Activated effector memory CD4-positive, alpha-beta T cell treated with anti-CD3 and anti-CD28 coated beads, Interleukin-2, amount 50 U/mL, for 16 hours (primary cell): ENCODE measurements at regions not wholly inside any gene's neighbourhood (a gene's known extent, or its start where the extent isn't known, plus 50 kb on each side); places are given as distances from the start of the nearest gene placed in this dataset.

Source experiments
- DNase-seq: peaks from one replicate; pipeline ENCODE4 v3.0.0-alpha.2; 2020

- no peak for DNase-seq
These were observed 279.4 kb upstream of the WWC1 start for GRCh38 chr5:168012006-168012405.

- DNase-seq = no peak
These were observed 277.9 kb upstream of the WWC1 start for GRCh38 chr5:168013546-168013945.

- no peak for DNase-seq
These were observed 276.9 kb upstream of the WWC1 start for GRCh38 chr5:168014433-168015123.

GRCh38 chr5:168015506-168015905 lies 275.9 kb upstream of the WWC1 start:
- no peak for DNase-seq

GRCh38 chr5:168017313-168017712 lies 274.1 kb upstream of the WWC1 start:
- no peak for DNase-seq

GRCh38 chr5:168019143-168019542 lies 272.3 kb upstream of the WWC1 start:
- DNase-seq = no peak

- DNase-seq = no peak
These were observed 270.7 kb upstream of the WWC1 start for GRCh38 chr5:168020542-168021294.

- DNase-seq = no peak
These were observed 268.8 kb upstream of the WWC1 start for GRCh38 chr5:168022446-168023169.

GRCh38 chr5:168023191-168023590 lies 268.3 kb upstream of the WWC1 start:
- no peak for DNase-seq

- DNase-seq = no peak
These were observed 267.1 kb upstream of the WWC1 start for GRCh38 chr5:168024306-168024705.

GRCh38 chr5:168027007-168027406 lies 264.4 kb upstream of the WWC1 start:
- no peak for DNase-seq

GRCh38 chr5:168030912-168031311 lies 260.5 kb upstream of the WWC1 start:
- DNase-seq = no peak

- DNase-seq = no peak
These were observed 259.8 kb upstream of the WWC1 start for GRCh38 chr5:168031614-168032013.

- no peak for DNase-seq
These were observed 252.4 kb upstream of the WWC1 start for GRCh38 chr5:168039039-168039438.

GRCh38 chr5:168039566-168040248 lies 251.7 kb upstream of the WWC1 start:
- no peak for DNase-seq

- no peak for DNase-seq
These were observed 249.9 kb upstream of the WWC1 start for GRCh38 chr5:168041583-168041982.

GRCh38 chr5:168042284-168043068 lies 249.0 kb upstream of the WWC1 start:
- DNase-seq = no peak

- DNase-seq = no peak
These were observed 245.3 kb upstream of the WWC1 start for GRCh38 chr5:168046163-168046562.

- no peak for DNase-seq
These were observed 244.3 kb upstream of the WWC1 start for GRCh38 chr5:168047043-168047668.

- no peak for DNase-seq
These were observed 243.8 kb upstream of the WWC1 start for GRCh38 chr5:168047669-168048111.

- no peak for DNase-seq
These were observed 243.0 kb upstream of the WWC1 start for GRCh38 chr5:168048486-168048885.

- no peak for DNase-seq
These were observed 238.8 kb upstream of the WWC1 start for GRCh38 chr5:168052686-168053085.
